Uterus (tissue), 3 donors: ENCODE measurements at regions not wholly inside any gene's neighbourhood (a gene's known extent, or its start where the extent isn't known, plus 50 kb on each side); places are given as distances from the start of the nearest gene placed in this dataset.

Experiments used
- DNase-seq, 2 donors: peaks; one replicate each; pipeline ENCODE4 v3.0.0-alpha.2; 2019 to 2020
- H3K27ac ChIP-seq, 2 donors: fragments of 200-600 bp; sonication (generic); 1 replicate in 1 of 2; 2 replicates in 1 of 2; pipeline ENCODE4 v1.5.1; 2016 to 2018
- H3K27me3 ChIP-seq, 2 donors: fragments of 200-600 bp; sonication (generic); one replicate each; pipeline ENCODE4 v1.5.1; 2018 to 2019; ENCODE audit warnings: control low read depth in 1 of 2
- H3K36me3 ChIP-seq, 2 donors: fragments of 200-600 bp; sonication (generic); one replicate each; pipeline ENCODE4 v1.5.1; 2019; ENCODE audit warnings: control low read depth in 1 of 2
- H3K4me1 ChIP-seq, 2 donors: fragments of 200-600 bp; sonication (generic); one replicate each; pipeline ENCODE4 v1.5.1; 2018 to 2019; ENCODE audit warnings: control low read depth in 1 of 2
- H3K4me3 ChIP-seq, 2 donors: fragments of 200-600 bp; sonication (generic); 1 replicate in 1 of 2; 2 replicates in 1 of 2; pipeline ENCODE4 v1.5.1; 2018 to 2019; ENCODE audit warnings: mild to moderate bottlenecking in 1 of 2
- H3K9me3 ChIP-seq, 2 donors: fragments of 200-600 bp; sonication (generic); one replicate each; pipeline ENCODE4 v1.5.1; 2019; ENCODE audit warnings: control low read depth in 1 of 2
- CTCF ChIP-seq, 4 experiments: fragments of 200-600 bp in 2 of 4; fragments of 450-650 bp in 2 of 4; sonication (generic) in 2 of 4; IDR thresholded peaks; one replicate each; pipeline ENCODE4 v1.5.1; 2016 to 2019; ENCODE audit warnings: antibody characterized with exemption in 4 of 4, mild to moderate bottlenecking in 2 of 4, moderate library complexity in 1 of 4
- POLR2A ChIP-seq, 2 donors: fragments of 450-650 bp; IDR thresholded peaks; one replicate each; pipeline ENCODE4 v1.6.1; 2016; ENCODE audit warnings: antibody characterized with exemption in 2 of 2, mild to moderate bottlenecking in 1 of 2, moderate library complexity in 1 of 2
- intact Hi-C: fragments of 100-400 bp; cut with DNase I; formaldehyde crosslinking; loops from one replicate; pipeline ENCODE4 v1.15.1; 2023; ENCODE audit warnings: low total_unique reads
- donor health status: DM: yes; HTN: yes; CAD: no.

- Histone ChIP-seq H3K4me1 (no peaks in the 10 kb centered on the region), H3K4me3 (no peak overlapping the region), H3K9me3 (no peaks in the 10 kb centered on the region), H3K27me3 (no peaks in the 10 kb centered on the region), H3K27ac (no peak overlapping the region), H3K36me3 (no peaks in the 10 kb centered on the region)
- TF ChIP-seq POLR2A (IDR thresholded peaks at IDR 0.05) (no peak), CTCF (IDR thresholded peaks at IDR 0.05) (no peak)
- intact Hi-C loops, result no loop called here
- no peak for DNase-seq
Observed at GRCh38 chr7:125090596-125090995, 161.0 kb upstream of the POT1 start.

GRCh38 chr7:125089171-125089570 lies 159.5 kb upstream of the POT1 start:
- H3K9me3 ChIP-seq, result no peaks in the 10 kb centered on the region

GRCh38 chr7:125088555-125088954 lies 158.9 kb upstream of the POT1 start:
- Histone ChIP-seq H3K4me1 (no peaks in the 10 kb centered on the region), H3K27me3 (no peaks in the 10 kb centered on the region), H3K27ac (no peak overlapping the region), H3K9me3 (no peaks in the 10 kb centered on the region), H3K4me3 (no peak overlapping the region), H3K36me3 (no peaks in the 10 kb centered on the region)
- DNase-seq, result no peak
- TF ChIP-seq POLR2A (IDR thresholded peaks at IDR 0.05), result no peak
- TF ChIP-seq CTCF (IDR thresholded peaks at IDR 0.05), result no peak
- intact Hi-C loops, result no loop called here

More at GRCh38 chr7:125089171-125089570, 159.5 kb upstream of the POT1 start:
- H3K27ac ChIP-seq, result no peak overlapping the region
- H3K36me3 ChIP-seq, result no peaks in the 10 kb centered on the region
- no peak for TF ChIP-seq CTCF (IDR thresholded peaks at IDR 0.05)
- no peaks in the 10 kb centered on the region for H3K4me1 ChIP-seq
- intact Hi-C loops, result no loop called here
- H3K4me3 ChIP-seq, result no peak overlapping the region
- no peak for DNase-seq
- no peaks in the 10 kb centered on the region for H3K27me3 ChIP-seq

GRCh38 chr7:125085084-125085483 lies 155.5 kb upstream of the POT1 start:
- DNase-seq, result no peak
- no peak overlapping the region for H3K4me3 ChIP-seq
- no peaks in the 10 kb centered on the region for H3K9me3 ChIP-seq
- H3K27ac ChIP-seq, result no peak overlapping the region
- H3K4me1 ChIP-seq, result no peaks in the 10 kb centered on the region
- TF ChIP-seq CTCF (IDR thresholded peaks at IDR 0.05) (no peak), POLR2A (IDR thresholded peaks at IDR 0.05) (no peak)
- intact Hi-C loops, result no loop called here
- H3K36me3 ChIP-seq, result no peaks in the 10 kb centered on the region
- H3K27me3 ChIP-seq, result no peaks in the 10 kb centered on the region

GRCh38 chr7:125084196-125084595 lies 154.6 kb upstream of the POT1 start:
- Histone ChIP-seq H3K27me3 (no peaks in the 10 kb centered on the region), H3K9me3 (no peaks in the 10 kb centered on the region), H3K4me1 (no peaks in the 10 kb centered on the region), H3K27ac (no peak overlapping the region), H3K36me3 (no peaks in the 10 kb centered on the region), H3K4me3 (no peak overlapping the region)
- TF ChIP-seq POLR2A (IDR thresholded peaks at IDR 0.05) (no peak), CTCF (IDR thresholded peaks at IDR 0.05) (no peak)
- intact Hi-C loops, result no loop called here
- no peak for DNase-seq
